Kidney glomerular epithelial cell (primary cell): ENCODE measurements at regions not wholly inside any gene's neighbourhood (a gene's known extent, or its start where the extent isn't known, plus 50 kb on each side); places are given as distances from the start of the nearest gene placed in this dataset.
"Not testable (repeated sequence)": the region's sequence is repeated elsewhere in the genome, so short reads cannot be mapped to it uniquely, and the experiment has no call there.

ENCODE experiments used
- DNase-seq: peaks from one replicate; lab custom pipeline; 2025; lab: John Stamatoyannopoulos, UW

- no peak for DNase-seq
These were observed 104.3 kb upstream of the MRPS22 start for GRCh38 chr3:139239550-139239949.

- DNase-seq: no peak
These were observed 102.0 kb upstream of the MRPS22 start for GRCh38 chr3:139241783-139242182.

GRCh38 chr3:139243710-139244109 lies 100.1 kb upstream of the MRPS22 start:
- DNase-seq: no peak

GRCh38 chr3:139248593-139249255 lies 95.1 kb upstream of the MRPS22 start:
- no peak for DNase-seq

GRCh38 chr3:139251529-139251928 lies 92.3 kb upstream of the MRPS22 start:
- DNase-seq: no peak

- no peak for DNase-seq
These were observed 91.1 kb upstream of the MRPS22 start for GRCh38 chr3:139252719-139253118.

GRCh38 chr3:139258276-139258675 lies 85.5 kb upstream of the MRPS22 start:
- DNase-seq: no peak

GRCh38 chr3:139259398-139259797 lies 84.4 kb upstream of the MRPS22 start:
- no peak for DNase-seq

- DNase-seq: no peak
These were observed 83.8 kb upstream of the MRPS22 start for GRCh38 chr3:139260041-139260486.

GRCh38 chr3:139260793-139261736 lies 82.8 kb upstream of the MRPS22 start:
- DNase-seq: no peak

- no peak for DNase-seq
These were observed 81.8 kb upstream of the MRPS22 start for GRCh38 chr3:139261754-139262586.

GRCh38 chr3:139263798-139264197 lies 80.0 kb upstream of the MRPS22 start:
- no peak for DNase-seq

GRCh38 chr3:139264375-139264774 lies 79.4 kb upstream of the MRPS22 start:
- DNase-seq: no peak

- DNase-seq: no peak
These were observed 78.4 kb upstream of the MRPS22 start for GRCh38 chr3:139265131-139266016.

- DNase-seq: no peak
These were observed 76.2 kb upstream of the MRPS22 start for GRCh38 chr3:139267300-139268246.

GRCh38 chr3:139269984-139270383 lies 73.8 kb upstream of the MRPS22 start:
- no peak for DNase-seq

GRCh38 chr3:139270652-139271051 lies 73.2 kb upstream of the MRPS22 start:
- not testable (repeated sequence) for DNase-seq

- DNase-seq: no peak
These were observed 63.7 kb upstream of the MRPS22 start for GRCh38 chr3:139280027-139280671.

- no peak for DNase-seq
These were observed 62.7 kb upstream of the MRPS22 start for GRCh38 chr3:139281096-139281495.
